HEK293 (cell line): ENCODE measurements at regions not wholly inside any gene's neighbourhood (a gene's known extent, or its start where the extent isn't known, plus 50 kb on each side); places are given as distances from the start of the nearest gene placed in this dataset.

Source experiments
- CTCF ChIA-PET: fragments of 350-600 bp; formaldehyde crosslinking; extraction: SDS; loops from one replicate; lab custom pipeline; 2021; ENCODE audit warnings: antibody characterized with exemption; lab: Yijun Ruan, JAX
- POLR2A ChIA-PET: fragments of 300-600 bp; formaldehyde crosslinking; extraction: SDS; loops from one replicate; lab custom pipeline; 2020; ENCODE audit warnings: antibody characterized with exemption, inconsistent platforms; lab: Yijun Ruan, JAX
- H3K27ac ChIP-seq: fragments of 200-500 bp; sonication (Bioruptor generic); 2 replicates; pipeline ENCODE4 v1.5.1; 2014; ENCODE audit warnings: low read depth, low read length, control low read depth, inconsistent platforms; ENCODE audit errors: extremely low read depth
- H3K36me3 ChIP-seq, 2 experiments: fragments of 200-500 bp in 1 of 2; sonication (Bioruptor generic) in 1 of 2; 1 replicate in 1 of 2; 2 replicates in 1 of 2; pipeline ENCODE4 v1.5.1; 2014 to 2017; ENCODE audit warnings: inconsistent platforms in 2 of 2, low read length in 2 of 2; ENCODE audit not compliant: control insufficient read depth in 2 of 2, insufficient read depth in 1 of 2
- H3K4me1 ChIP-seq: fragments of 200-500 bp; sonication (Bioruptor generic); 2 replicates; pipeline ENCODE4 v1.5.1; 2014; ENCODE audit warnings: mild to moderate bottlenecking, low read length, inconsistent platforms; ENCODE audit not compliant: control insufficient read depth, insufficient read depth
- H3K4me3 ChIP-seq: 2 replicates; pipeline ENCODE4 v1.5.1; 2011; ENCODE audit warnings: low read depth, mild to moderate bottlenecking, control low read depth, low read length, moderate library complexity
- H3K9me3 ChIP-seq: fragments of 200-500 bp; sonication (Bioruptor generic); 2 replicates; pipeline ENCODE4 v1.5.1; 2014; ENCODE audit warnings: low read depth, low read length, inconsistent platforms; ENCODE audit not compliant: control insufficient read depth, insufficient read depth
- CTCF ChIP-seq: fragments of 450-650 bp; formaldehyde crosslinking; IDR thresholded peaks from 2 replicates; pipeline ENCODE4 v1.5.1; 2016; ENCODE audit warnings: missing biosample characterization, missing genetic modification characterization
- MEIS1 ChIP-seq: sonication (generic); formaldehyde crosslinking; IDR thresholded peaks from 2 replicates; pipeline ENCODE4 v1.8.1; 2022; ENCODE audit warnings: missing genetic modification reagents, mild to moderate bottlenecking, borderline replicate concordance
- SCRT2 ChIP-seq: fragments of 450-650 bp; formaldehyde crosslinking; IDR thresholded peaks from 2 replicates; pipeline ENCODE4 v1.5.1; 2016; ENCODE audit warnings: missing biosample characterization, missing genetic modification characterization
- WT1 ChIP-seq: fragments of 450-650 bp; formaldehyde crosslinking; IDR thresholded peaks from 2 replicates; pipeline ENCODE4 v1.5.1; 2016; ENCODE audit warnings: missing biosample characterization, missing genetic modification characterization
- ZBTB1 ChIP-seq: fragments of 450-650 bp; formaldehyde crosslinking; IDR thresholded peaks from 2 replicates; pipeline ENCODE4 v1.5.1; 2016; ENCODE audit warnings: missing biosample characterization, missing genetic modification characterization
- ZBTB17 ChIP-seq: fragments of 450-650 bp; formaldehyde crosslinking; IDR thresholded peaks from 2 replicates; pipeline ENCODE4 v1.5.1; 2016; ENCODE audit warnings: missing biosample characterization, missing genetic modification characterization
- ZBTB48 ChIP-seq: fragments of 450-650 bp; formaldehyde crosslinking; IDR thresholded peaks from 2 replicates; pipeline ENCODE4 v1.5.1; 2016; ENCODE audit warnings: missing biosample characterization, missing genetic modification characterization
- ZNF174 ChIP-seq: fragments of 450-650 bp; formaldehyde crosslinking; IDR thresholded peaks from 2 replicates; pipeline ENCODE4 v1.5.0; 2017; ENCODE audit warnings: missing biosample characterization, mild to moderate bottlenecking, missing genetic modification characterization
- ZNF426 ChIP-seq: fragments of 450-650 bp; formaldehyde crosslinking; IDR thresholded peaks from 2 replicates; pipeline ENCODE4 v1.5.1; 2017; ENCODE audit warnings: missing biosample characterization, missing genetic modification characterization, mild to moderate bottlenecking, inconsistent platforms, moderate library complexity
- ZNF48 ChIP-seq: fragments of 450-650 bp; formaldehyde crosslinking; IDR thresholded peaks from 2 replicates; pipeline ENCODE4 v1.5.1; 2016; ENCODE audit warnings: missing biosample characterization, missing genetic modification characterization
- ZNF544 ChIP-seq: fragments of 450-650 bp; formaldehyde crosslinking; IDR thresholded peaks from 2 replicates; pipeline ENCODE4 v1.5.0; 2017; ENCODE audit warnings: missing biosample characterization, missing genetic modification characterization
- ZNF549 ChIP-seq: fragments of 450-650 bp; IDR thresholded peaks from 2 replicates; pipeline ENCODE4 v1.5.1; 2018; ENCODE audit warnings: missing biosample characterization, missing genetic modification characterization, mild to moderate bottlenecking, inconsistent platforms, moderate library complexity
- ZNF624 ChIP-seq: fragments of 450-650 bp; formaldehyde crosslinking; IDR thresholded peaks from 2 replicates; pipeline ENCODE4 v1.5.1; 2017; ENCODE audit warnings: missing biosample characterization, missing genetic modification characterization
- ZNF658 ChIP-seq: fragments of 450-650 bp; formaldehyde crosslinking; IDR thresholded peaks from 2 replicates; pipeline ENCODE4; 2016; ENCODE audit warnings: missing biosample characterization, missing genetic modification characterization
- ZNF76 ChIP-seq: fragments of 450-650 bp; formaldehyde crosslinking; IDR thresholded peaks from 2 replicates; pipeline ENCODE4; 2016; ENCODE audit warnings: low read depth, missing biosample characterization, missing genetic modification characterization, borderline replicate concordance
- ZSCAN16 ChIP-seq: fragments of 450-650 bp; formaldehyde crosslinking; IDR thresholded peaks from 2 replicates; pipeline ENCODE4 v1.5.1; 2016; ENCODE audit warnings: missing biosample characterization, missing genetic modification characterization
- ZXDB ChIP-seq: fragments of 450-650 bp; formaldehyde crosslinking; IDR thresholded peaks from 2 replicates; pipeline ENCODE4 v1.5.1; 2016; ENCODE audit warnings: missing biosample characterization, missing genetic modification characterization
- TF ChIP-seq, protein P1 (sequence below): fragments of 450-650 bp; formaldehyde crosslinking; IDR thresholded peaks from 2 replicates; pipeline ENCODE4 v1.5.0; 2017; ENCODE audit warnings: missing biosample characterization, missing genetic modification characterization, borderline replicate concordance
- TF ChIP-seq, protein P2 (sequence below): fragments of 450-650 bp; formaldehyde crosslinking; IDR thresholded peaks from 2 replicates; pipeline ENCODE4 v1.5.1; 2016; ENCODE audit warnings: missing biosample characterization, missing genetic modification characterization
- TF ChIP-seq, protein P3 (sequence below): fragments of 450-650 bp; IDR thresholded peaks from 2 replicates; pipeline ENCODE4 v1.5.1; 2018; ENCODE audit warnings: missing biosample characterization, missing genetic modification characterization

DNA sequence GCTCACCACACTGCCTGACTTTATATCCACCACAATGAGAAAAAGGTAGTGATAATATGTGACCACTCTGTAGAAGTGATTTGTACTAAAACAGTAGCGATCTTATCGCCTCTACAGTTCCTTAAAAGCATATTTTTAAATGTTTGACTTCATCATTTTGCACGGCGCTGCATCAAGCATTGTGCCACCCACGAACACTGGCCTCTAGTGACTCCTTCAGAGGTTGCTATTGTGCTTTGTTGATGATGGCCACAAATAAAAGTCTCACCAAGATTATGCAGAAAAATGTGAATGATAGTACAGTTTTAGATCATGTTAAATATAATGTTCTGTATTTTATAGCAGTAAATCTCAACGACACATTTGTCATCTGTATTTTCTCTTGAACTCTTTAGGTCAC lies 186.5 kb upstream of the NCAM2 start:
- Histone ChIP-seq H3K4me3 (no peak overlapping the region), H3K36me3 (no peaks in the 10 kb centered on the region), H3K27ac (no peak overlapping the region), H3K4me1 (no peaks in the 10 kb centered on the region), H3K9me3 (peaks cover 2% of the 10 kb centered on the region)
- POLR2A ChIA-PET = no interaction called here
- CTCF ChIA-PET = no interaction called here
- TF ChIP-seq ZBTB17 (tag by site-specific recombination) (no peak), CTCF (tag by site-specific recombination) (no peak), ZBTB48 (tag by site-specific recombination) (no peak), ZNF544 (tag by site-specific recombination) (no peak)
- TF ChIP-seq, protein P1, sequence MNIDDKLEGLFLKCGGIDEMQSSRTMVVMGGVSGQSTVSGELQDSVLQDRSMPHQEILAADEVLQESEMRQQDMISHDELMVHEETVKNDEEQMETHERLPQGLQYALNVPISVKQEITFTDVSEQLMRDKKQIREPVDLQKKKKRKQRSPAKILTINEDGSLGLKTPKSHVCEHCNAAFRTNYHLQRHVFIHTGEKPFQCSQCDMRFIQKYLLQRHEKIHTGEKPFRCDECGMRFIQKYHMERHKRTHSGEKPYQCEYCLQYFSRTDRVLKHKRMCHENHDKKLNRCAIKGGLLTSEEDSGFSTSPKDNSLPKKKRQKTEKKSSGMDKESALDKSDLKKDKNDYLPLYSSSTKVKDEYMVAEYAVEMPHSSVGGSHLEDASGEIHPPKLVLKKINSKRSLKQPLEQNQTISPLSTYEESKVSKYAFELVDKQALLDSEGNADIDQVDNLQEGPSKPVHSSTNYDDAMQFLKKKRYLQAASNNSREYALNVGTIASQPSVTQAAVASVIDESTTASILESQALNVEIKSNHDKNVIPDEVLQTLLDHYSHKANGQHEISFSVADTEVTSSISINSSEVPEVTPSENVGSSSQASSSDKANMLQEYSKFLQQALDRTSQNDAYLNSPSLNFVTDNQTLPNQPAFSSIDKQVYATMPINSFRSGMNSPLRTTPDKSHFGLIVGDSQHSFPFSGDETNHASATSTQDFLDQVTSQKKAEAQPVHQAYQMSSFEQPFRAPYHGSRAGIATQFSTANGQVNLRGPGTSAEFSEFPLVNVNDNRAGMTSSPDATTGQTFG (tag by site-specific recombination) = no peak
- TF ChIP-seq, protein P2, sequence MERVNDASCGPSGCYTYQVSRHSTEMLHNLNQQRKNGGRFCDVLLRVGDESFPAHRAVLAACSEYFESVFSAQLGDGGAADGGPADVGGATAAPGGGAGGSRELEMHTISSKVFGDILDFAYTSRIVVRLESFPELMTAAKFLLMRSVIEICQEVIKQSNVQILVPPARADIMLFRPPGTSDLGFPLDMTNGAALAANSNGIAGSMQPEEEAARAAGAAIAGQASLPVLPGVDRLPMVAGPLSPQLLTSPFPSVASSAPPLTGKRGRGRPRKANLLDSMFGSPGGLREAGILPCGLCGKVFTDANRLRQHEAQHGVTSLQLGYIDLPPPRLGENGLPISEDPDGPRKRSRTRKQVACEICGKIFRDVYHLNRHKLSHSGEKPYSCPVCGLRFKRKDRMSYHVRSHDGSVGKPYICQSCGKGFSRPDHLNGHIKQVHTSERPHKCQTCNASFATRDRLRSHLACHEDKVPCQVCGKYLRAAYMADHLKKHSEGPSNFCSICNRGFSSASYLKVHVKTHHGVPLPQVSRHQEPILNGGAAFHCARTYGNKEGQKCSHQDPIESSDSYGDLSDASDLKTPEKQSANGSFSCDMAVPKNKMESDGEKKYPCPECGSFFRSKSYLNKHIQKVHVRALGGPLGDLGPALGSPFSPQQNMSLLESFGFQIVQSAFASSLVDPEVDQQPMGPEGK (tag by site-specific recombination) = no peak

DNA sequence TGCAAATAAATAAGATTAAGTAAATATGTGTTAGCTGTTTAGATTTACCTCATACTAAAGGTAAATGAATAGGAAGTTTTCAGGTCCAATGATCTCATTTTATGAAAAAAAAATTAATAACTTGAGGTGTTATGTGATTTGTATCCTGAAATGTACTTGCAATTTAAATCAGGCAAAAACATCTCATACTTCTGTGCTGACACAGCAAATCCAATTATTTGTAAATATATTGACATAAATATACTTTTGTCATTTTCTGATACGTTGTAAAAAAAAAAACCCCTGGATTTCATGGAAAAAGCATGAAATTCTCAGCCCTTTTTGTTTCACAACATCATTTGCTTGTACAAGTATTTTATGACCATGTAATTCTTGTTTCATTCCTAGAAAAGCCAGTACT lies 184.1 kb upstream of the NCAM2 start:
- H3K36me3 ChIP-seq = no peaks in the 10 kb centered on the region
- H3K9me3 ChIP-seq = no peaks in the 10 kb centered on the region; the same call in none of the 2 replicates
- no peak overlapping the region for H3K27ac ChIP-seq
- no peak overlapping the region for H3K4me3 ChIP-seq
- TF ChIP-seq ZNF174 (tag by site-specific recombination) = no peak
- TF ChIP-seq, protein P3, sequence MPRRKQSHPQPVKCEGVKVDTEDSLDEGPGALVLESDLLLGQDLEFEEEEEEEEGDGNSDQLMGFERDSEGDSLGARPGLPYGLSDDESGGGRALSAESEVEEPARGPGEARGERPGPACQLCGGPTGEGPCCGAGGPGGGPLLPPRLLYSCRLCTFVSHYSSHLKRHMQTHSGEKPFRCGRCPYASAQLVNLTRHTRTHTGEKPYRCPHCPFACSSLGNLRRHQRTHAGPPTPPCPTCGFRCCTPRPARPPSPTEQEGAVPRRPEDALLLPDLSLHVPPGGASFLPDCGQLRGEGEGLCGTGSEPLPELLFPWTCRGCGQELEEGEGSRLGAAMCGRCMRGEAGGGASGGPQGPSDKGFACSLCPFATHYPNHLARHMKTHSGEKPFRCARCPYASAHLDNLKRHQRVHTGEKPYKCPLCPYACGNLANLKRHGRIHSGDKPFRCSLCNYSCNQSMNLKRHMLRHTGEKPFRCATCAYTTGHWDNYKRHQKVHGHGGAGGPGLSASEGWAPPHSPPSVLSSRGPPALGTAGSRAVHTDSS (tag by site-specific recombination) = no peak
- CTCF ChIA-PET = no interaction called here
- POLR2A ChIA-PET = no interaction called here
- no peaks in the 10 kb centered on the region for H3K4me1 ChIP-seq

- Histone ChIP-seq H3K36me3 (no peaks in the 10 kb centered on the region), H3K4me1 (no peaks in the 10 kb centered on the region), H3K4me3 (no peak overlapping the region), H3K27ac (no peak overlapping the region), H3K9me3 (no peaks in the 10 kb centered on the region)
- CTCF ChIA-PET = no interaction called here
- no peak for TF ChIP-seq ZSCAN16 (tag by site-specific recombination)
- no peak for TF ChIP-seq WT1 (tag by site-specific recombination)
- no peak for TF ChIP-seq ZNF658
- no peak for TF ChIP-seq ZBTB1
- TF ChIP-seq ZNF48 (tag by site-specific recombination) = no peak
- TF ChIP-seq ZNF76 (tag by site-specific recombination) = no peak
- TF ChIP-seq ZXDB = no peak
- TF ChIP-seq, protein P3 (tag by site-specific recombination) = no peak
- no peak for TF ChIP-seq SCRT2 (tag by site-specific recombination)
- no peak for TF ChIP-seq ZNF549 (tag by site-specific recombination)
- no peak for TF ChIP-seq MEIS1 (CRISPR knock-in tag)
- TF ChIP-seq ZNF624 (tag by site-specific recombination) = no peak
- no peak for TF ChIP-seq ZNF426 (tag by site-specific recombination)
- POLR2A ChIA-PET = no interaction called here
Measured at GRCh38 chr21:20822666-20823065, 175.5 kb upstream of the NCAM2 start.
